Stomach (tissue), 8 donors: ENCODE measurements at regions not wholly inside any gene's neighbourhood (a gene's known extent, or its start where the extent isn't known, plus 50 kb on each side); places are given as distances from the start of the nearest gene placed in this dataset.
"Not testable (repeated sequence)": the region's sequence is repeated elsewhere in the genome, so short reads cannot be mapped to it uniquely, and the experiment has no call there.

ENCODE experiments used
- DNase-seq, 2 donors: peaks; one replicate each; pipeline versions ENCODE4 v3.0.0 to v3.0.0-alpha.2; 2013 to 2019
- H3K27ac ChIP-seq, 5 donors: fragments of 200-600 bp in 4 of 5; sonication (generic) in 4 of 5; one replicate each; pipeline ENCODE4 v1.5.1; 2013 to 2019; ENCODE audit warnings: mild to moderate bottlenecking in 1 of 5, moderate library complexity in 1 of 5
- H3K27me3 ChIP-seq, 3 donors: fragments of 200-600 bp; sonication (generic); one replicate each; pipeline ENCODE4 v1.5.1; 2017 to 2019; ENCODE audit warnings: mixed run types in 1 of 3
- H3K36me3 ChIP-seq, 4 donors: fragments of 200-600 bp; sonication (generic); 1 replicate in 3 of 4; 2 replicates in 1 of 4; pipeline ENCODE4 v1.5.1; 2016 to 2019
- H3K4me1 ChIP-seq, 4 donors: fragments of 200-600 bp; sonication (generic); one replicate each; pipeline ENCODE4 v1.5.1; 2016 to 2019
- H3K4me3 ChIP-seq, 4 donors: fragments of 200-600 bp; sonication (generic) in 3 of 4; one replicate each; pipeline ENCODE4 v1.5.1; 2016 to 2019; ENCODE audit warnings: mild to moderate bottlenecking in 1 of 4
- H3K9me3 ChIP-seq, 4 donors: fragments of 200-600 bp; sonication (generic); one replicate each; pipeline ENCODE4 v1.5.1; 2016 to 2019
- CTCF ChIP-seq, 7 experiments: fragments of 450-650 bp in 4 of 7; fragments of 200-600 bp in 3 of 7; sonication (generic) in 3 of 7; IDR thresholded peaks; one replicate each; pipeline ENCODE4 v1.5.1; 2016 to 2019; ENCODE audit warnings: antibody characterized with exemption in 7 of 7, control low read depth in 2 of 7, mild to moderate bottlenecking in 1 of 7
- EP300 ChIP-seq: sonication (generic); formaldehyde crosslinking; IDR thresholded peaks from one replicate; pipeline ENCODE4 v1.6.1; 2017; ENCODE audit warnings: antibody characterized with exemption
- POLR2A ChIP-seq, 4 donors: fragments of 450-650 bp; IDR thresholded peaks; one replicate each; pipeline ENCODE4 v1.6.1; 2016; ENCODE audit warnings: antibody characterized with exemption in 4 of 4, control low read depth in 2 of 4, mild to moderate bottlenecking in 1 of 4, moderate library complexity in 1 of 4
- POLR2AphosphoS5 ChIP-seq, 3 donors: sonication (generic); formaldehyde crosslinking; IDR thresholded peaks; one replicate each; pipeline ENCODE4 v1.6.1; 2016; ENCODE audit warnings: antibody characterized with exemption in 3 of 3
- WGBS, 5 donors: extraction: QIAGEN DNeasy Blood & Tissue Kit in 3 of 5; methylation state at CpG; one replicate each; pipeline versions ENCODE4 v1.1.5 to v1.1.7; 2013 to 2018; 5-methylcytosine and 5-hydroxymethylcytosine counted together
- intact Hi-C: fragments of 100-400 bp; cut with DNase I; formaldehyde crosslinking; loops from one replicate; pipeline ENCODE4 v1.15.1; 2023; ENCODE audit warnings: low total_unique reads
- donor health status: healthy with polysubstance abuse.
- donor health status: Bipolar disorder and iron deficiency.
- donor health status: healthy.

GRCh38 chr2:167646557-167646956 is 600.8 kb downstream of the STK39 start:
- H3K36me3 ChIP-seq = no peaks in the 10 kb centered on the region
- H3K9me3 ChIP-seq = no peaks in the 10 kb centered on the region
- H3K4me3 ChIP-seq = no peak overlapping the region
- H3K27me3 ChIP-seq = no peaks in the 10 kb centered on the region
- intact Hi-C loops = no loop called here
- TF ChIP-seq EP300 (no peak), CTCF (IDR thresholded peaks at IDR 0.05) (no peak), POLR2A (IDR thresholded peaks at IDR 0.05) (no peak), POLR2AphosphoS5 (IDR thresholded peaks at IDR 0.05) (no peak)
- H3K4me1 ChIP-seq = no peaks in the 10 kb centered on the region
- 89 to 94% (median 91%) methylated on average over 2 of the region's 2 CpGs for WGBS, 5 donors
- DNase-seq = no peak
- H3K27ac ChIP-seq = no peak overlapping the region

- H3K9me3 ChIP-seq = no peaks in the 10 kb centered on the region
- no peak overlapping the region for H3K27ac ChIP-seq
- no peaks in the 10 kb centered on the region for H3K27me3 ChIP-seq
- TF ChIP-seq EP300 (no peak), POLR2AphosphoS5 (IDR thresholded peaks at IDR 0.05) (no peak), CTCF (IDR thresholded peaks at IDR 0.05) (no peak)
- 45 to 96% (median 93%) methylated on average over 1 of the region's 1 CpG for WGBS, 5 donors
- H3K36me3 ChIP-seq = no peaks in the 10 kb centered on the region
- no peak overlapping the region for H3K4me3 ChIP-seq
- no peak for DNase-seq
- intact Hi-C loops = no loop called here
- no peaks in the 10 kb centered on the region for H3K4me1 ChIP-seq
Measured at GRCh38 chr2:167640096-167640495, 607.3 kb downstream of the STK39 start.

GRCh38 chr2:167637741-167638140 is 609.7 kb downstream of the STK39 start:
- no peaks in the 10 kb centered on the region for H3K27me3 ChIP-seq
- H3K4me1 ChIP-seq = no peaks in the 10 kb centered on the region
- TF ChIP-seq POLR2A (IDR thresholded peaks at IDR 0.05) (no peak), POLR2AphosphoS5 (IDR thresholded peaks at IDR 0.05) (no peak), EP300 (no peak), CTCF (IDR thresholded peaks at IDR 0.05) (no peak)
- no peak for DNase-seq
- H3K27ac ChIP-seq = no peak overlapping the region
- no peaks in the 10 kb centered on the region for H3K36me3 ChIP-seq
- H3K4me3 ChIP-seq = no peak overlapping the region
- intact Hi-C loops = no loop called here
- no peaks in the 10 kb centered on the region for H3K9me3 ChIP-seq

- DNase-seq, H3K27ac ChIP-seq, H3K9me3 ChIP-seq, H3K36me3 ChIP-seq, H3K4me1 ChIP-seq, H3K4me3 ChIP-seq, intact Hi-C loops, H3K27me3 ChIP-seq: not testable (repeated sequence)
- 83 to 97% (median 89%) methylated on average over 1 of the region's 1 CpG for WGBS, 5 donors
Measured at GRCh38 chr2:167632271-167632670, 615.1 kb downstream of the STK39 start.

- intact Hi-C loops = no loop called here
- no peak for TF ChIP-seq CTCF (IDR thresholded peaks at IDR 0.05)
- no peak for TF ChIP-seq EP300
- TF ChIP-seq POLR2AphosphoS5 (IDR thresholded peaks at IDR 0.05) = no peak
- no peak for TF ChIP-seq POLR2A (IDR thresholded peaks at IDR 0.05)
- DNase-seq = no peak
Measured at GRCh38 chr2:167626961-167627360, 620.4 kb downstream of the STK39 start.

More at GRCh38 chr2:167626961-167627360, 620.4 kb downstream of the STK39 start:
- no peak overlapping the region for H3K4me3 ChIP-seq
- no peaks in the 10 kb centered on the region for H3K36me3 ChIP-seq
- H3K9me3 ChIP-seq = no peaks in the 10 kb centered on the region
- no peaks in the 10 kb centered on the region for H3K4me1 ChIP-seq
- no peak overlapping the region for H3K27ac ChIP-seq
- H3K27me3 ChIP-seq = no peaks in the 10 kb centered on the region
